ENCODE measurements at regions not wholly inside any gene's neighbourhood (a gene's known extent, or its start where the extent isn't known, plus 50 kb on each side); places are given as distances from the start of the nearest gene placed in this dataset.

GRCh38 chr4:137370679-137371078, 161.6 kb downstream of the PCDH18 start:
- DNase-seq: no peak
- Histone ChIP-seq H3K9me3 (no peaks in the 10 kb centered on the region), H3K4me3 (replicated peaks in 1 of 3) (no peak overlapping the region), H3K36me3 (no peaks in the 10 kb centered on the region), H3K27me3 (no peaks in the 10 kb centered on the region), H3K4me1 (peaks cover 0 to 7% of the 10 kb centered on the region in 2 donors), H3K27ac (no peak overlapping the region)
- intact Hi-C loops (cut with DNase I): no loop called here
- TF ChIP-seq, protein P1, sequence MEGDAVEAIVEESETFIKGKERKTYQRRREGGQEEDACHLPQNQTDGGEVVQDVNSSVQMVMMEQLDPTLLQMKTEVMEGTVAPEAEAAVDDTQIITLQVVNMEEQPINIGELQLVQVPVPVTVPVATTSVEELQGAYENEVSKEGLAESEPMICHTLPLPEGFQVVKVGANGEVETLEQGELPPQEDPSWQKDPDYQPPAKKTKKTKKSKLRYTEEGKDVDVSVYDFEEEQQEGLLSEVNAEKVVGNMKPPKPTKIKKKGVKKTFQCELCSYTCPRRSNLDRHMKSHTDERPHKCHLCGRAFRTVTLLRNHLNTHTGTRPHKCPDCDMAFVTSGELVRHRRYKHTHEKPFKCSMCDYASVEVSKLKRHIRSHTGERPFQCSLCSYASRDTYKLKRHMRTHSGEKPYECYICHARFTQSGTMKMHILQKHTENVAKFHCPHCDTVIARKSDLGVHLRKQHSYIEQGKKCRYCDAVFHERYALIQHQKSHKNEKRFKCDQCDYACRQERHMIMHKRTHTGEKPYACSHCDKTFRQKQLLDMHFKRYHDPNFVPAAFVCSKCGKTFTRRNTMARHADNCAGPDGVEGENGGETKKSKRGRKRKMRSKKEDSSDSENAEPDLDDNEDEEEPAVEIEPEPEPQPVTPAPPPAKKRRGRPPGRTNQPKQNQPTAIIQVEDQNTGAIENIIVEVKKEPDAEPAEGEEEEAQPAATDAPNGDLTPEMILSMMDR (IDR thresholded peaks at IDR 0.05): no peak
- no peak for TF ChIP-seq POLR2A (IDR thresholded peaks at IDR 0.05)
- WGBS, 2 donors: 27 to 30% methylated on average over 2 of the region's 2 CpGs

DNA sequence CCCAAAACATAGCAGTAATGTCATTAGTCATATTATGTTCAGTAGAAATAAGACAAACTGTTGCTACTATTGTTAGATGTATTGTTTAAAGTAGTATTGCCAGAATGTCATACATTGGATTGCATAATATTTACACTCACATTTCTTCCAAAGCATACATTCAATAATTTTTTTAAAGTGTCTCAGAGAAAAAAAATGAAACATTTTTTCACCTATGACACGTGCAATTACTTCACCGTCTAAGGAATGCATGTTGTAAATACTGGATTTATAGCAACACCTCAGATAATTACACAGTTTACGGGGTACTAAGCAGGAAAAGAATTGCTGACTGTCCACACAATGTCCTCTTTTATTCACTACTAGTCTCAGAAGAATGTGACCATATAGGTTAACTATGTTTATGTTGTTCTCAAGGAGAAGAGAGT, 162.1 kb downstream of the PCDH18 start:
- WGBS, 2 donors: 66 to 68% methylated on average over 3 of the region's 3 CpGs
- Histone ChIP-seq H3K9me3 (no peaks in the 10 kb centered on the region), H3K4me1 (peaks cover 0 to 7% of the 10 kb centered on the region in 2 donors), H3K36me3 (no peaks in the 10 kb centered on the region), H3K4me3 (replicated peaks in 1 of 3) (no peak overlapping the region), H3K27ac (no peak overlapping the region), H3K27me3 (no peaks in the 10 kb centered on the region)
- TF ChIP-seq, protein P1 (IDR thresholded peaks at IDR 0.05): no peak
- TF ChIP-seq POLR2A (IDR thresholded peaks at IDR 0.05): no peak
- intact Hi-C loops (cut with DNase I): no loop called here
- DNase-seq: no peak

- intact Hi-C loops (cut with DNase I): no loop called here
These were observed 164.7 kb downstream of the PCDH18 start for GRCh38 chr4:137367620-137368019.

DNA sequence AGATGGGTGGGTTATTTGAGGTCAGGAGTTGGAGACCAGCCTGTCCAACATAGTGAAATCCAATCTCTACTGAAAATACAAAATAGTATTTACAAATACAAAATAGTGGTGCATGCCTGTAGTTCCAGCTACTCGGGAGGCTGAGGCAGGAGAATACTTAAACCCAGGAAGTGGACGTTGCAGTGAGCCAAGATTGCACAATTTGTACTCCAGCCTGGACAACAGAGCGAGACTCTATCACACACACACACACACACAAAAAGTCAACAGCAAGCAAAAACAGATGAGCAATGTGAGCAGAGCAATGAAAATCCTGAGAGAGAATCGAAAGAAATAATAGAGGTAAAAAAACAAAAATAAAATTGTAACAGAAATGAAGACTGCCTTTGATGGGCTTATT, 168.8 kb downstream of the PCDH18 start:
- TF ChIP-seq, protein P1 (IDR thresholded peaks at IDR 0.05): no peak
- TF ChIP-seq POLR2A (IDR thresholded peaks at IDR 0.05): no peak
- WGBS, 2 donors: 73 to 87% methylated on average over 4 of the region's 4 CpGs
- intact Hi-C loops (cut with DNase I): no loop called here
- H3K36me3 ChIP-seq: no peaks in the 10 kb centered on the region
- H3K27me3 ChIP-seq: no peaks in the 10 kb centered on the region
- no peak overlapping the region for H3K27ac ChIP-seq
- no peaks in the 10 kb centered on the region for H3K9me3 ChIP-seq
- no peaks in the 10 kb centered on the region for H3K4me1 ChIP-seq
- no peak overlapping the region for H3K4me3 ChIP-seq (replicated peaks in 1 of 3)
- no peak for DNase-seq

More at GRCh38 chr4:137367620-137368019, 164.7 kb downstream of the PCDH18 start:
- Histone ChIP-seq H3K27me3 (no peaks in the 10 kb centered on the region), H3K4me1 (peaks cover 0 to 7% of the 10 kb centered on the region in 2 donors), H3K4me3 (replicated peaks in 1 of 3) (no peak overlapping the region), H3K27ac (no peak overlapping the region), H3K9me3 (no peaks in the 10 kb centered on the region), H3K36me3 (no peaks in the 10 kb centered on the region)
- no peak for DNase-seq
- no peak for TF ChIP-seq POLR2A (IDR thresholded peaks at IDR 0.05)
- TF ChIP-seq, protein P1 (IDR thresholded peaks at IDR 0.05): no peak
- WGBS, 2 donors: 90 to 94% methylated on average over 2 of the region's 2 CpGs

DNA sequence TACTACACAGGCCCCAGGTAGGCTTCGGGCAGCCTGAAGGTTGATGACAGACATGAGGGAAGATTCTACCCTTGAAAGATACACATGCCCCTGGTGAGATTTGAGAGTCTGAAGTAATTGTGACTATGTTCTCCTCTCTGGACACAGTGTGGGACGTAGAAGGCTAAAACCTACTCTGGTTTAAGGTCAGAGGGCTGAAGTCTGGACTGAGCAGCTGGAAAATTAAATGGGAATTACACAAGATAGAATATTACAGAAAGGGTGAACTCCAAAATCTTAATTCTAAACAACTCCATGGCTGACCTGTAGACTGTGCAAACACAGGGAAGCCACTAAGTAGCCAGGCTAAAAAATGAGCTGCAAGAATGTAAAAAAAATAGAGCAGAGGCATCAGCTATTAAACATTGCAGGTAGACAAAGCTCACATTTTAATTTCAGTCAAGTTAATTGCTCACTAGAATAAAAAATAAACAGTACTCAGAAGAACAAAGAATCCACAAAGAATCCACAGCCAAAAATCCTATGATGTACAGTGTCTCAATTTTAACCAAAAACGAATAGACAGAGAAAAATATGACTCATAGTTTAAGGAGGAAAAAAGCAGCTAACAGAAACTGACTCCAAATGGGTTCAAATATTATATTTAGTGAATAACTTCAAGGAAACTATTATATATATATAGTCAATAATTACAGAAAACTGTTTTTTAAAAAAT, 170.4 kb downstream of the PCDH18 start:
- intact Hi-C loops (cut with DNase I): no loop called here
- H3K9me3 ChIP-seq: no peaks in the 10 kb centered on the region
- 74 to 87% methylated on average over 3 of the region's 3 CpGs for WGBS, 2 donors
- H3K4me3 ChIP-seq (replicated peaks in 1 of 3): no peak overlapping the region
- H3K27ac ChIP-seq: no peak overlapping the region
- DNase-seq: no peak
- TF ChIP-seq, protein P1 (IDR thresholded peaks at IDR 0.05): no peak
- no peak for TF ChIP-seq POLR2A (IDR thresholded peaks at IDR 0.05)
- H3K36me3 ChIP-seq: no peaks in the 10 kb centered on the region
- no peaks in the 10 kb centered on the region for H3K4me1 ChIP-seq
- H3K27me3 ChIP-seq: no peaks in the 10 kb centered on the region
